OCI-LY1 (cell line): ENCODE measurements at regions not wholly inside any gene's neighbourhood (a gene's known extent, or its start where the extent isn't known, plus 50 kb on each side); places are given as distances from the start of the nearest gene placed in this dataset.

Source experiments
- H2AFZ ChIP-seq: fragments of 200-600 bp; sonication (generic), shearing (Covaris generic); 2 replicates; pipeline ENCODE4 v1.6.0; 2014; ENCODE audit warnings: antibody characterized with exemption, mild to moderate bottlenecking, low read length
- H3F3A ChIP-seq: fragments of 200-600 bp; sonication (generic), shearing (Covaris generic); 2 replicates; pipeline ENCODE4 v1.6.0; 2014; ENCODE audit warnings: mild to moderate bottlenecking, antibody characterized with exemption, low read length, moderate library complexity; ENCODE audit not compliant: insufficient read depth
- H3K27ac ChIP-seq: fragments of 200-600 bp; sonication (generic); 2 replicates; pipeline ENCODE4 v1.5.1; 2014; ENCODE audit warnings: low read length, mixed run types, mild to moderate bottlenecking, low read depth; ENCODE audit not compliant: poor library complexity, severe bottlenecking
- H3K27me3 ChIP-seq: fragments of 200-600 bp; sonication (generic); 2 replicates; pipeline ENCODE4 v1.6.0; 2014; ENCODE audit warnings: antibody characterized with exemption, mild to moderate bottlenecking, low read length, moderate library complexity; ENCODE audit not compliant: insufficient read depth
- H3K36me3 ChIP-seq: fragments of 200-600 bp; sonication (generic); 2 replicates; pipeline ENCODE4 v1.6.1; 2014; ENCODE audit warnings: mild to moderate bottlenecking, antibody characterized with exemption, low read length, moderate library complexity, mixed read lengths; ENCODE audit not compliant: insufficient read depth
- H3K4me1 ChIP-seq: fragments of 200-600 bp; sonication (generic); 2 replicates; pipeline ENCODE4 v1.5.1; 2014; ENCODE audit warnings: mild to moderate bottlenecking, low read length, moderate library complexity; ENCODE audit not compliant: insufficient read depth, severe bottlenecking
- H3K4me2 ChIP-seq: fragments of 200-600 bp; sonication (generic), shearing (Covaris generic); 2 replicates; pipeline ENCODE4 v1.6.1; 2014; ENCODE audit warnings: low read length
- H3K4me3 ChIP-seq: fragments of 200-600 bp; sonication (generic); 2 replicates; pipeline ENCODE4 v1.5.1; 2014; ENCODE audit warnings: low read length, low read depth, mild to moderate bottlenecking, mixed read lengths; ENCODE audit not compliant: poor library complexity, severe bottlenecking
- H3K79me2 ChIP-seq: fragments of 200-600 bp; shearing (Covaris generic); 2 replicates; pipeline ENCODE4 v1.6.1; 2016; ENCODE audit warnings: mixed run types, low read length, mixed read lengths; ENCODE audit not compliant: insufficient read depth
- H3K9ac ChIP-seq: fragments of 200-600 bp; sonication (generic), shearing (Covaris generic); 2 replicates; pipeline ENCODE4 v1.6.1; 2014; ENCODE audit warnings: mild to moderate bottlenecking, low read length, mixed read lengths
- H3K9me2 ChIP-seq: fragments of 200-600 bp; sonication (generic), shearing (Covaris generic); 2 replicates; pipeline ENCODE4 v1.6.1; 2014; ENCODE audit warnings: low read depth, mild to moderate bottlenecking, low read length, mixed read lengths
- H3K9me3 ChIP-seq: fragments of 200-600 bp; shearing (Covaris generic); 2 replicates; pipeline ENCODE4 v1.6.1; 2014; ENCODE audit warnings: low read length, mixed read lengths
- H4K20me1 ChIP-seq: fragments of 200-600 bp; sonication (generic), shearing (Covaris generic); 2 replicates; pipeline ENCODE4 v1.6.0; 2016; ENCODE audit warnings: mild to moderate bottlenecking, low read length; ENCODE audit not compliant: insufficient read depth
- EZH2 ChIP-seq: fragments of 200-600 bp; sonication (generic), shearing (Covaris generic); IDR thresholded peaks from 2 replicates; pipeline ENCODE4 v1.8.0; 2017; ENCODE audit warnings: borderline replicate concordance, mixed run types, mild to moderate bottlenecking, antibody characterized with exemption, low read length, moderate library complexity, mixed read lengths
- TF ChIP-seq, protein P1 (sequence below): fragments of 200-600 bp; sonication (generic), shearing (Covaris generic); IDR thresholded peaks from 2 replicates; pipeline ENCODE4 v1.5.1; 2017; ENCODE audit warnings: mild to moderate bottlenecking, antibody characterized with exemption, low read length, moderate library complexity, mixed read lengths

DNA sequence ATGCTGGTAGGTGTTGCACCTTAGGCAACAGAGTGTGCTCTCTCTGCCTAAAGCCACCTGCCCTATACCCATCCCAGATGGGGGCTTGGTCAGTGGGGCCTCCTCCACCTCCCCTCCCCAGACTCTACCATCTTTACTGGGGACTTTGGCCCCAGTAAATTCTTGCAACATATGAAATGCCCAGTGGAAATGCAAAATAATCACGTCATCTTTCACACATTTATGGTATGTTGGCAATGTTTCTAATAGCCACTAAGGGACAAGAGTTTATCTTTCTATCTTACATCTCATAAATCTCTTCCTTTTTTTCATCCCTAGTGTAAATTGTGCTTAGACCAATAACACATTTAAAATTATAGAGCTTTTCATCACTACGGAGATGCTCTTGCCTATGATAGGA lies 103.0 kb upstream of the MAML3 start:
- Histone ChIP-seq H3K9me2 (no peaks in the 10 kb centered on the region), H3F3A (no peaks in the 10 kb centered on the region), H3K79me2 (no peaks in the 10 kb centered on the region), H3K4me1 (peaks cover 10% of the 10 kb centered on the region), H3K36me3 (no peaks in the 10 kb centered on the region), H3K27ac (no peak overlapping the region), H2AFZ (no peak overlapping the region), H3K4me2 (no peak overlapping the region), H4K20me1 (no peaks in the 10 kb centered on the region), H3K27me3 (no peaks in the 10 kb centered on the region; the same call in 1 of the 2 replicates), H3K9ac (no peak overlapping the region), H3K9me3 (no peaks in the 10 kb centered on the region), H3K4me3 (no peak overlapping the region)
- no peak for TF ChIP-seq EZH2
- TF ChIP-seq, protein P1, sequence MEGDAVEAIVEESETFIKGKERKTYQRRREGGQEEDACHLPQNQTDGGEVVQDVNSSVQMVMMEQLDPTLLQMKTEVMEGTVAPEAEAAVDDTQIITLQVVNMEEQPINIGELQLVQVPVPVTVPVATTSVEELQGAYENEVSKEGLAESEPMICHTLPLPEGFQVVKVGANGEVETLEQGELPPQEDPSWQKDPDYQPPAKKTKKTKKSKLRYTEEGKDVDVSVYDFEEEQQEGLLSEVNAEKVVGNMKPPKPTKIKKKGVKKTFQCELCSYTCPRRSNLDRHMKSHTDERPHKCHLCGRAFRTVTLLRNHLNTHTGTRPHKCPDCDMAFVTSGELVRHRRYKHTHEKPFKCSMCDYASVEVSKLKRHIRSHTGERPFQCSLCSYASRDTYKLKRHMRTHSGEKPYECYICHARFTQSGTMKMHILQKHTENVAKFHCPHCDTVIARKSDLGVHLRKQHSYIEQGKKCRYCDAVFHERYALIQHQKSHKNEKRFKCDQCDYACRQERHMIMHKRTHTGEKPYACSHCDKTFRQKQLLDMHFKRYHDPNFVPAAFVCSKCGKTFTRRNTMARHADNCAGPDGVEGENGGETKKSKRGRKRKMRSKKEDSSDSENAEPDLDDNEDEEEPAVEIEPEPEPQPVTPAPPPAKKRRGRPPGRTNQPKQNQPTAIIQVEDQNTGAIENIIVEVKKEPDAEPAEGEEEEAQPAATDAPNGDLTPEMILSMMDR: no peak

DNA sequence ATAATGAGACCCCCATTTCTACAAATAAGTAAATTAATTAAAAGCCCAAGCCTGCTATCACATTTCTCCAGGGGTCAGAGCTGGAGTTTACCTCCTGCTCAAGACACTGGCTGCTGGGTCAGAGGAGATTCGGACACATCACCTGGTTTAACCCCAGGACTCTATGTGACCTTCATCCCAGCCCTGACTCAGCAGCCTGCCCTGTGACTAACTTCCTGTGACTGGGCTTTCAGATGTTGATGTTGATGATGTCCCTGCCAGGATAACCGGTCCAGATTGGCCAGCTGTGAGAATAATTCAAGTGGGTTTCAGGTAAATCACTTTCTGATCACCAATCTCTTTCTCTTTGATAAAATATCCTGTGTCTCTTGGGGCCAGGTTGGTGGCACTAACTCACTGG lies 102.4 kb upstream of the MAML3 start:
- H3K79me2 ChIP-seq: no peaks in the 10 kb centered on the region
- H3K27ac ChIP-seq: no peak overlapping the region
- H3K4me3 ChIP-seq: no peak overlapping the region
- no peak overlapping the region for H3K4me2 ChIP-seq
- peaks cover 10% of the 10 kb centered on the region for H3K4me1 ChIP-seq
- no peaks in the 10 kb centered on the region; the same call in 1 of the 2 replicates for H3K27me3 ChIP-seq
- H3K36me3 ChIP-seq: no peaks in the 10 kb centered on the region
- H4K20me1 ChIP-seq: no peaks in the 10 kb centered on the region
- H2AFZ ChIP-seq: no peak overlapping the region
- TF ChIP-seq, protein P1: no peak
- no peak for TF ChIP-seq EZH2
- H3K9me2 ChIP-seq: no peaks in the 10 kb centered on the region
- H3K9ac ChIP-seq: no peak overlapping the region
- no peaks in the 10 kb centered on the region for H3F3A ChIP-seq
- no peaks in the 10 kb centered on the region for H3K9me3 ChIP-seq

DNA sequence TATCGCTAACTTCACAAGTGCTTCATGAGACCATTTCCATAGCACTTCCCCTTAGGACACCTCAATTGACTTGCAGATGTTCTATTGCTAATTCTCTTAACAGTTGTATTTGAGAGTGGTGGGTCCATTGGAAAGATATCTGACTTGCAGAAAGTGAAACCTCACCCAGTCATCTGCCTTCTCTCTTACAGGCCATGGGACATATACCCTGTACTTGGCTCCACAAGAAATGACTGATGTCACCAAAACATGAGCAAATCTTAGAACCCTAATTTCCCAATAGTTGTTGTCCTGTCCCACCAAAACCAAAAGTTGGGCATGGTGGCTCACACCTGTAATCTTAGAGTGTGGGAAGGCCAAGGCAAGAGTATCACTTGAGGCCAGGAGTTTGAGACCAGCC lies 101.9 kb upstream of the MAML3 start:
- H3K4me1 ChIP-seq: peaks cover 10% of the 10 kb centered on the region
- H3K27me3 ChIP-seq: no peaks in the 10 kb centered on the region; the same call in 1 of the 2 replicates
- H3K4me3 ChIP-seq: no peak overlapping the region
- no peak overlapping the region for H2AFZ ChIP-seq
- H3K27ac ChIP-seq: no peak overlapping the region
- TF ChIP-seq, protein P1: no peak
- TF ChIP-seq EZH2: no peak
- H3K9me2 ChIP-seq: no peaks in the 10 kb centered on the region
- no peak overlapping the region for H3K4me2 ChIP-seq
- H3K9ac ChIP-seq: no peak overlapping the region
- H3K79me2 ChIP-seq: no peaks in the 10 kb centered on the region
- no peaks in the 10 kb centered on the region for H3K36me3 ChIP-seq
- no peaks in the 10 kb centered on the region for H3F3A ChIP-seq
- H4K20me1 ChIP-seq: no peaks in the 10 kb centered on the region
- no peaks in the 10 kb centered on the region for H3K9me3 ChIP-seq
